ENCODE measurements at regions not wholly inside any gene's neighbourhood (a gene's known extent, or its start where the extent isn't known, plus 50 kb on each side); places are given as distances from the start of the nearest gene placed in this dataset.

- peaks cover 23% of the 10 kb centered on the region for H3K4me1 Mint-ChIP-seq (ENCODE audit: unreplicated experiment)
- no peaks in the 10 kb centered on the region for H3K9me3 Mint-ChIP-seq
- H3K27ac Mint-ChIP-seq = no peak overlapping the region
- no peak for DNase-seq (ENCODE audit: extremely low spot score, unreplicated experiment)
- H3K36me3 Mint-ChIP-seq = no peaks in the 10 kb centered on the region
- H3K27me3 Mint-ChIP-seq = no peaks in the 10 kb centered on the region
- TF ChIP-seq CTCF (conservative IDR thresholded peaks at IDR 0.05) = no peak
- H3K4me3 Mint-ChIP-seq = no peak overlapping the region
Measured at GRCh38 chr5:74378464-74378863, 262.1 kb downstream of the ENC1 start.

GRCh38 chr5:74376187-74376586, 264.3 kb downstream of the ENC1 start:
- H3K4me3 Mint-ChIP-seq = no peak overlapping the region
- no peak overlapping the region for H3K27ac Mint-ChIP-seq
- peaks cover 13% of the 10 kb centered on the region for H3K4me1 Mint-ChIP-seq (ENCODE audit: unreplicated experiment)
- no peaks in the 10 kb centered on the region for H3K27me3 Mint-ChIP-seq
- TF ChIP-seq CTCF (conservative IDR thresholded peaks at IDR 0.05) = no peak
- H3K9me3 Mint-ChIP-seq = no peaks in the 10 kb centered on the region
- DNase-seq (ENCODE audit: extremely low spot score, unreplicated experiment) = no peak
- no peaks in the 10 kb centered on the region for H3K36me3 Mint-ChIP-seq

GRCh38 chr5:74375271-74375670, 265.3 kb downstream of the ENC1 start:
- Mint-ChIP-seq H3K36me3 (no peaks in the 10 kb centered on the region), H3K4me3 (no peak overlapping the region), H3K9me3 (no peaks in the 10 kb centered on the region), H3K27me3 (no peaks in the 10 kb centered on the region), H3K27ac (no peak overlapping the region), H3K4me1 (ENCODE audit: unreplicated experiment) (peaks cover 13% of the 10 kb centered on the region)
- TF ChIP-seq CTCF (conservative IDR thresholded peaks at IDR 0.05) = no peak
- DNase-seq (ENCODE audit: extremely low spot score, unreplicated experiment) = no peak

GRCh38 chr5:74374656-74375055, 265.9 kb downstream of the ENC1 start:
- Mint-ChIP-seq H3K27me3 (no peaks in the 10 kb centered on the region), H3K4me1 (ENCODE audit: unreplicated experiment) (peaks cover 15% of the 10 kb centered on the region), H3K27ac (no peak overlapping the region), H3K36me3 (no peaks in the 10 kb centered on the region), H3K4me3 (no peak overlapping the region), H3K9me3 (no peaks in the 10 kb centered on the region)
- no peak for TF ChIP-seq CTCF (conservative IDR thresholded peaks at IDR 0.05)
- DNase-seq (ENCODE audit: extremely low spot score, unreplicated experiment) = no peak

- no peak for TF ChIP-seq CTCF (conservative IDR thresholded peaks at IDR 0.05)
- no peak for DNase-seq (ENCODE audit: extremely low spot score, unreplicated experiment)
Measured at GRCh38 chr5:74373076-74373475, 267.5 kb downstream of the ENC1 start.

GRCh38 chr5:74372502-74373064, 267.9 kb downstream of the ENC1 start:
- no peak overlapping the region for H3K4me3 Mint-ChIP-seq
- H3K9me3 Mint-ChIP-seq = no peaks in the 10 kb centered on the region
- H3K36me3 Mint-ChIP-seq = no peaks in the 10 kb centered on the region
- no peak overlapping the region for H3K27ac Mint-ChIP-seq
- TF ChIP-seq CTCF (conservative IDR thresholded peaks at IDR 0.05) = no peak
- H3K27me3 Mint-ChIP-seq = no peaks in the 10 kb centered on the region
- peaks cover 14% of the 10 kb centered on the region for H3K4me1 Mint-ChIP-seq (ENCODE audit: unreplicated experiment)
- DNase-seq (ENCODE audit: extremely low spot score, unreplicated experiment) = no peak

More at GRCh38 chr5:74373076-74373475, 267.5 kb downstream of the ENC1 start:
- Mint-ChIP-seq H3K27me3 (no peaks in the 10 kb centered on the region), H3K27ac (no peak overlapping the region), H3K36me3 (no peaks in the 10 kb centered on the region), H3K4me1 (ENCODE audit: unreplicated experiment) (peaks cover 11% of the 10 kb centered on the region), H3K9me3 (no peaks in the 10 kb centered on the region), H3K4me3 (no peak overlapping the region)

All from type B pancreatic cell (in vitro differentiated cells).